Calu3 (cell line): ENCODE measurements at regions not wholly inside any gene's neighbourhood (a gene's known extent, or its start where the extent isn't known, plus 50 kb on each side); places are given as distances from the start of the nearest gene placed in this dataset.

Experiments
- BruUV-seq: library from RNA; stranded (reverse); fragments of 400-500 nt; replicated peaks from 2 replicates; lab custom pipeline; 2021; lab: Mats Ljungman, UMichigan
- CTCF ChIA-PET: fragments of 300-600 bp; sonication (Branson Sonifier 250); formaldehyde crosslinking; loops from one replicate; lab custom pipeline; 2022; ENCODE audit warnings: antibody characterized with exemption; lab: Charles Lee
- DNase-seq: peaks from one replicate; pipeline ENCODE4 v3.0.0; 2022
- H3K27ac Mint-ChIP-seq: one replicate; pipeline ENCODE4 v1.8.0; 2022; ENCODE audit warnings: mixed read lengths; ENCODE audit not compliant: unreplicated experiment
- H3K27me3 Mint-ChIP-seq: one replicate; pipeline ENCODE4 v1.8.0; 2022; ENCODE audit warnings: mixed read lengths; ENCODE audit not compliant: unreplicated experiment
- H3K36me3 Mint-ChIP-seq: one replicate; pipeline ENCODE4 v1.8.0; 2022; ENCODE audit warnings: mild to moderate bottlenecking, moderate library complexity, mixed read lengths; ENCODE audit not compliant: insufficient read depth, unreplicated experiment
- H3K4me1 Mint-ChIP-seq: one replicate; pipeline ENCODE4 v1.8.0; 2022; ENCODE audit warnings: mild to moderate bottlenecking, low read depth, mixed read lengths; ENCODE audit not compliant: unreplicated experiment
- H3K4me3 Mint-ChIP-seq: one replicate; pipeline ENCODE4 v1.8.0; 2022; ENCODE audit warnings: mild to moderate bottlenecking, low read depth, moderate library complexity, mixed read lengths; ENCODE audit not compliant: unreplicated experiment
- H3K9me3 Mint-ChIP-seq: one replicate; pipeline ENCODE4 v1.8.0; 2022; ENCODE audit warnings: low read depth, mixed read lengths; ENCODE audit not compliant: unreplicated experiment
- intact Hi-C: fragments of 100-400 bp; cut with micrococcal nuclease; formaldehyde crosslinking; loops from one replicate; pipeline ENCODE4 v1.10.0; 2022; ENCODE audit not compliant: unreplicated experiment
- TF ChIP-seq, protein P1 (sequence below): fragments of 200-600 bp; IDR thresholded peaks from one replicate; pipeline ENCODE4 v1.8.0; 2022; ENCODE audit warnings: antibody characterized with exemption; ENCODE audit not compliant: unreplicated experiment

DNA sequence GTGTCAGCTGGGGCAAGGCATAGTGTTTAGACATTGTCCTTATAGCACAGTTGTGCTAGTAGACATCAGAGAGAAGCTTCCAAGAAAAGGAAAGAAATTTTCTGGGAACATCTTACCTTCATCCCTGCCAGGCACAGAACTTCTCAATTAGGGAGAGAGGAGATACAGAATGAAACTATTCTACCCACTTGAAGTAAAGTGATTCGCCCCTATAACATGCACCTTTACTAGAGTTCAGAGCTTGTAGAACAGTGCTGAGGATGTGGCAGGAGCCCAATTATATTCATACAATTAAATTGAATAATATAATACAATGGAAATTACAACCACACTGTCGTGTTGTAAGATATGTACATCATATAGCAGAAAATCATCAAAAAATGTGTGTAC, 1063.9 kb upstream of the CITED2 start:
- Mint-ChIP-seq H3K4me3 (no peak overlapping the region), H3K9me3 (peaks cover 3% of the 10 kb centered on the region), H3K27ac (no peak overlapping the region), H3K36me3 (no peaks in the 10 kb centered on the region), H3K4me1 (no peaks in the 10 kb centered on the region), H3K27me3 (no peaks in the 10 kb centered on the region)
- DNase-seq = no peak
- CTCF ChIA-PET = no interaction called here
- TF ChIP-seq, protein P1, sequence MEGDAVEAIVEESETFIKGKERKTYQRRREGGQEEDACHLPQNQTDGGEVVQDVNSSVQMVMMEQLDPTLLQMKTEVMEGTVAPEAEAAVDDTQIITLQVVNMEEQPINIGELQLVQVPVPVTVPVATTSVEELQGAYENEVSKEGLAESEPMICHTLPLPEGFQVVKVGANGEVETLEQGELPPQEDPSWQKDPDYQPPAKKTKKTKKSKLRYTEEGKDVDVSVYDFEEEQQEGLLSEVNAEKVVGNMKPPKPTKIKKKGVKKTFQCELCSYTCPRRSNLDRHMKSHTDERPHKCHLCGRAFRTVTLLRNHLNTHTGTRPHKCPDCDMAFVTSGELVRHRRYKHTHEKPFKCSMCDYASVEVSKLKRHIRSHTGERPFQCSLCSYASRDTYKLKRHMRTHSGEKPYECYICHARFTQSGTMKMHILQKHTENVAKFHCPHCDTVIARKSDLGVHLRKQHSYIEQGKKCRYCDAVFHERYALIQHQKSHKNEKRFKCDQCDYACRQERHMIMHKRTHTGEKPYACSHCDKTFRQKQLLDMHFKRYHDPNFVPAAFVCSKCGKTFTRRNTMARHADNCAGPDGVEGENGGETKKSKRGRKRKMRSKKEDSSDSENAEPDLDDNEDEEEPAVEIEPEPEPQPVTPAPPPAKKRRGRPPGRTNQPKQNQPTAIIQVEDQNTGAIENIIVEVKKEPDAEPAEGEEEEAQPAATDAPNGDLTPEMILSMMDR = no peak
- BruUV-seq = no TSS peak
- intact Hi-C loops = no loop called here

DNA sequence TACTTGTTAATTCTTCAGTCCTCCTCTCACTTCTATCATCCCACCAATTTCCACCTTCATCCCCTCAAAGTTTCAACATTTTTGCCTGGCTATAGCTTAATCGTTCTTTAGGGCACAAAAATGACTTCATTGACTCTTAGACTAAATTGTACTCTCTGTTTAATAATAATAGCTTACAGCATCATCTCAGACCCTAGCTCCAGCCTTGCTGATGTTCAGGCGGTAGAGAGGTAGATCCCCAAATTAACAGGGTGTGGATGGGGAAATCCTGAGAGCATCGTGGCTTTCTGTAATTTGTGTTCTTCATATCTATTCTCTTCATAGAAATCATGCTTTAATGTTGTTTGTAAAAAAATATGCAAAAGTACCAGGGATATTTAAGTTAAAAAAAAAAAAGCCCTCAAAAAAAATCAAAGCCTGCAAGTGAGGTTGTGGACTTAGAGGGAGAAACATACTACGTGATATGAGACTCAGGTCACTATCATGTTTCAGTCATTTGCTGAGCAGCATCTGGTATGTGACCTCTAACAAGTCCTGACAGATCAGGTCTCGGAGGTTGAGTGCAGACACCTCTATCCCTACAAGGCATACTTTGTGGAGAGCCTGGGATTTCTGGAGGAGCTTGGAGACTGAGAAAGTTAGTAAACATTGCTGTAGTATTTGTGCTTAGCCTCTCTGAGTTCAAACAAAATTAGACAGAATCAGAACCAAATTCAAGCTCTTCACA, 1063.3 kb upstream of the CITED2 start:
- Mint-ChIP-seq H3K36me3 (no peaks in the 10 kb centered on the region), H3K9me3 (peaks cover 3% of the 10 kb centered on the region), H3K4me3 (no peak overlapping the region), H3K27me3 (no peaks in the 10 kb centered on the region), H3K4me1 (no peaks in the 10 kb centered on the region), H3K27ac (no peak overlapping the region)
- intact Hi-C loops = no loop called here
- no peak for DNase-seq
- no TSS peak for BruUV-seq
- CTCF ChIA-PET = no interaction called here
- TF ChIP-seq, protein P1 = no peak

DNA sequence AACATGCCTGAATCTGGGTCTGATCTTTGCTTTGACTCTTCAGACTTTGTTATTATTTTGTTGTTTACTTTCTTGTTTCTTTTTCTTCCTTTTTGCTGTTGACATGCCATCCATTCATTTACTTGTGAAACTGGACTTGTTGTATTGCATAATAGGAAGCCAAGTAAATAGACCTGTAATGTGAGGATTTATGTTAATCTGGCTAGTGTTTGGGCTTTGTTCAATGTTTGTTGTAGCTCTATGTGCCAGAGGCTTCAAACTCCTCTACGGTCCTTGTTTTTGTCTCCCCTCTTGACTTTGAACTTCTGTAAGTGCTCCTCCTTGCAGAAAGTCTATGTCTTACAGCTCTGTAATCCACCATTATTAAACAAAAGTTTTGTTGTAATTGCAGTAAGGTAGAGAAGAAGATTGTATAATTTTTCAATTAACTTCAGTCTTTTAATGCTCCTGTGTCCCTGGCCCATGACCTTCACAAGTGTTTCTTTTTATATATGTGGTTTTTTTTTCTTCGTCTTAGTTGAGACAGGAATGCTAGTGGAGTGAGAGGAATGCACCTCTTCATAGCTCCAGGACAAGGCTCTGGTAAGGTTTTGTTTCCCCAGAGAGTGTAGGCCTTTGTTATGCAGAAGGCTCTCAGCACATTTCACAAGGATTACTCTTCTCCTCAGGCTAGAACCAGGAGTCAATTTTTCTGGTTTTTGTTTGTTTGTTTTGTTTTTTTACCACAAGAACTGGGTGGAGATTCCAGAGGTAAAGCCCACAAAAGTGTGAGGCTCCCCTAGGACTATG, 1061.8 kb upstream of the CITED2 start:
- Mint-ChIP-seq H3K4me3 (no peak overlapping the region), H3K27me3 (no peaks in the 10 kb centered on the region), H3K9me3 (peaks cover 5% of the 10 kb centered on the region), H3K4me1 (no peaks in the 10 kb centered on the region), H3K36me3 (no peaks in the 10 kb centered on the region), H3K27ac (no peak overlapping the region)
- BruUV-seq = no TSS peak
- no peak for DNase-seq
- TF ChIP-seq, protein P1 = no peak
- CTCF ChIA-PET = no interaction called here
- intact Hi-C loops = no loop called here

DNA sequence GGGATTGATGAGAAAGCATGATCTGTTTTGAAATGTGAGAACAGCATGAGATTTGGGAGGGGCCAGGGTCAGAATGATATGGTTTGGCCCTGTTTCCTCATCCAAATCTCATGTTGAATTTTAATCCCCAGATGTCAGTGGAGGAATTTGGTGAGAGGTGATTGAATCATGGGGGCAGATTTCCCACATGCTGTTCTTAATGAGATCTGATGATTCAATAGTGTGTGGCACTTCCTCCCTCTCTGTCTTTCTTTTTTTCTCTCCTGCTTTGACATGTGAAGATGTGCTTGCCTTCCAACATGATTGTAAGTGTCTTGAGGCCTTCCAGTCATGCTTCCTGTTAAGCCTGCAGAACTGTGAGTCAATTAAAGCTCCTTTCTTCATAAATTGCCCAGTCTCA, 1060.3 kb upstream of the CITED2 start:
- Mint-ChIP-seq H3K4me1 (no peaks in the 10 kb centered on the region), H3K27ac (no peak overlapping the region), H3K4me3 (no peak overlapping the region), H3K36me3 (no peaks in the 10 kb centered on the region), H3K27me3 (no peaks in the 10 kb centered on the region), H3K9me3 (peaks cover 5% of the 10 kb centered on the region)
- BruUV-seq = no TSS peak
- TF ChIP-seq, protein P1 = no peak
- intact Hi-C loops = no loop called here
- CTCF ChIA-PET = no interaction called here
- DNase-seq = no peak
